Vagina (tissue), 2 donors: ENCODE measurements at regions not wholly inside any gene's neighbourhood (a gene's known extent, or its start where the extent isn't known, plus 50 kb on each side); places are given as distances from the start of the nearest gene placed in this dataset.

ENCODE experiments used
- CTCF ChIP-seq, 3 experiments: fragments of 450-650 bp in 2 of 3; fragments of 200-600 bp in 1 of 3; sonication (generic) in 1 of 3; IDR thresholded peaks; one replicate each; pipeline ENCODE4 v1.5.1; 2017 to 2019; ENCODE audit warnings: antibody characterized with exemption in 3 of 3, mild to moderate bottlenecking in 2 of 3, moderate library complexity in 2 of 3
- POLR2A ChIP-seq, 2 donors: fragments of 450-650 bp; IDR thresholded peaks; one replicate each; pipeline ENCODE4 v1.6.1; 2017; ENCODE audit warnings: antibody characterized with exemption in 2 of 2, mild to moderate bottlenecking in 2 of 2, moderate library complexity in 2 of 2
- POLR2AphosphoS5 ChIP-seq, 2 donors: sonication (generic); formaldehyde crosslinking; IDR thresholded peaks; one replicate each; pipeline ENCODE4 v1.9.0; 2017; ENCODE audit warnings: antibody characterized with exemption in 2 of 2, mild to moderate bottlenecking in 2 of 2, low read depth in 1 of 2; ENCODE audit not compliant: insufficient read depth in 1 of 2

DNA sequence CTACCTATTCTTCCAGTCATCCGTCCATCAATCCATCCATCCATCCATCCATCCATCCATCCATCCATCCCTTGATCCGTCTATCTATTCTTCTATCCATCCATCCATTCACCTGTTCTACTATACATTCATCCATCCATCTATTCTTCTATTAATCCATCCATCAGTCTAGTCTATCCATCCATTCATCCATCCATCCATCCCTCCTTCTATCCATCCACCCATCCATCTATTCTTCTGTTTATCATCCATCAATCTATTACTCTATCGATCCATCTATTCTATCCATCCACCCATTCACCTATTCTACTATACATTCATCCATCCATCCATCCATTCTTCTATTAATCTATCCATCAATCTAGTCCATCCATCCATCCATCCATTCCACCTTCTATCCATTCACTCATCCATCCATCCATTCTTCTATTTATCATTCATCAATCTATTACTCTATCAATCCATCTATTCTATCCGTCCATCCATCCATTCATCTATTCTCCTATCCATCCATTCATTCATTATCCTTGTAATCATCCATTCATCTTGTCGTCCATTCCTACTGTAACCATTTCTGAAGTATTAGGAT is 110.4 kb upstream of the ZNF516 start:
- no peak for TF ChIP-seq CTCF (IDR thresholded peaks at IDR 0.05)
- no peak for TF ChIP-seq POLR2A (IDR thresholded peaks at IDR 0.05)
- TF ChIP-seq POLR2AphosphoS5 (IDR thresholded peaks at IDR 0.05; ENCODE audit: insufficient read depth in 1 of 2, low read depth in 1 of 2), result no peak
